Ovary (tissue), 3 donors: ENCODE measurements at regions not wholly inside any gene's neighbourhood (a gene's known extent, or its start where the extent isn't known, plus 50 kb on each side); places are given as distances from the start of the nearest gene placed in this dataset.

ENCODE experiments used
- EP300 ChIP-seq: sonication (generic); formaldehyde crosslinking; IDR thresholded peaks from one replicate; pipeline ENCODE4 v1.6.1; 2017; ENCODE audit warnings: antibody characterized with exemption
- POLR2A ChIP-seq: fragments of 450-650 bp; IDR thresholded peaks from one replicate; pipeline ENCODE4 v1.6.1; 2017; ENCODE audit warnings: antibody characterized with exemption, mild to moderate bottlenecking, moderate library complexity
- TF ChIP-seq, protein P1 (sequence below), 3 donors: fragments of 450-650 bp in 2 of 3; fragments of 200-600 bp in 1 of 3; IDR thresholded peaks; one replicate each; pipeline versions ENCODE4 v1.5.1 to v1.8.0; 2016 to 2022; ENCODE audit warnings: antibody characterized with exemption in 3 of 3, mild to moderate bottlenecking in 1 of 3
- donor health status: DM: no; HTN: no; CAD: no.

DNA sequence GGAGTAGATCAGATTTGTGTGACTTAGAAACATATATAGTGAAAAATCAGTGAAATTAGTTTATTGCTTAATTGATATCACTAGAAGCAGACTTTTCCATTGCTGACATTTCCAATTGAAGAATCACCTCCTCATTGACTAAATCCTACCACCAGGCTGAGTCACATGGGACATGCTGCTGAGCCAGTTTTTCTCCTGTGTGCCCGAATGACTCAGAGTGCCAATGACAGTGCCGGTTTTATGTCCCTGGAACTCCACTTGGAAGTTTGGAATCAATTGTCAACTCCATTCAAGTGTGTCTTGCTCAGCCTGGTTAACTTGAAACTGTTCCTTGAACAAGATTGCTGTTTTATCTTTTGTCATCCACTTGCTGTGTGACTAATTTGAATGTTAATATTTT, 316.1 kb upstream of the PRDM1 start:
- TF ChIP-seq POLR2A (no peak), EP300 (no peak)
- TF ChIP-seq, protein P1, sequence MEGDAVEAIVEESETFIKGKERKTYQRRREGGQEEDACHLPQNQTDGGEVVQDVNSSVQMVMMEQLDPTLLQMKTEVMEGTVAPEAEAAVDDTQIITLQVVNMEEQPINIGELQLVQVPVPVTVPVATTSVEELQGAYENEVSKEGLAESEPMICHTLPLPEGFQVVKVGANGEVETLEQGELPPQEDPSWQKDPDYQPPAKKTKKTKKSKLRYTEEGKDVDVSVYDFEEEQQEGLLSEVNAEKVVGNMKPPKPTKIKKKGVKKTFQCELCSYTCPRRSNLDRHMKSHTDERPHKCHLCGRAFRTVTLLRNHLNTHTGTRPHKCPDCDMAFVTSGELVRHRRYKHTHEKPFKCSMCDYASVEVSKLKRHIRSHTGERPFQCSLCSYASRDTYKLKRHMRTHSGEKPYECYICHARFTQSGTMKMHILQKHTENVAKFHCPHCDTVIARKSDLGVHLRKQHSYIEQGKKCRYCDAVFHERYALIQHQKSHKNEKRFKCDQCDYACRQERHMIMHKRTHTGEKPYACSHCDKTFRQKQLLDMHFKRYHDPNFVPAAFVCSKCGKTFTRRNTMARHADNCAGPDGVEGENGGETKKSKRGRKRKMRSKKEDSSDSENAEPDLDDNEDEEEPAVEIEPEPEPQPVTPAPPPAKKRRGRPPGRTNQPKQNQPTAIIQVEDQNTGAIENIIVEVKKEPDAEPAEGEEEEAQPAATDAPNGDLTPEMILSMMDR (IDR thresholded peaks at IDR 0.05): no peak
